NCI-H2171 (cell line): ENCODE measurements at regions not wholly inside any gene's neighbourhood (a gene's known extent, or its start where the extent isn't known, plus 50 kb on each side); places are given as distances from the start of the nearest gene placed in this dataset.

Source experiments
- DNase-seq: peaks from one replicate; lab custom pipeline; 2025; lab: John Stamatoyannopoulos, UW

GRCh38 chr11:122313581-122313980 lies 197.6 kb upstream of the BLID start:
- DNase-seq: no peak

GRCh38 chr11:122311216-122311755 lies 195.3 kb upstream of the BLID start:
- no peak for DNase-seq

GRCh38 chr11:122310766-122311165 lies 194.8 kb upstream of the BLID start:
- DNase-seq: no peak

- no peak for DNase-seq
These were observed 193.4 kb upstream of the BLID start for GRCh38 chr11:122309262-122309925.

GRCh38 chr11:122308226-122308625 lies 192.2 kb upstream of the BLID start:
- DNase-seq: no peak

- DNase-seq: no peak
These were observed 191.5 kb upstream of the BLID start for GRCh38 chr11:122307476-122308035.

- DNase-seq: no peak
These were observed 190.9 kb upstream of the BLID start for GRCh38 chr11:122306831-122307391.

GRCh38 chr11:122305426-122306320 lies 189.7 kb upstream of the BLID start:
- no peak for DNase-seq

GRCh38 chr11:122304973-122305372 lies 189.0 kb upstream of the BLID start:
- DNase-seq: no peak

- DNase-seq: no peak
These were observed 188.3 kb upstream of the BLID start for GRCh38 chr11:122304306-122304705.

GRCh38 chr11:122294041-122294440 lies 178.0 kb upstream of the BLID start:
- DNase-seq: no peak

GRCh38 chr11:122293296-122294023 lies 177.4 kb upstream of the BLID start:
- DNase-seq: no peak

- no peak for DNase-seq
These were observed 171.4 kb upstream of the BLID start for GRCh38 chr11:122287401-122287800.

GRCh38 chr11:122285070-122285988 lies 169.3 kb upstream of the BLID start:
- DNase-seq: no peak

- DNase-seq: no peak
These were observed 164.9 kb upstream of the BLID start for GRCh38 chr11:122280870-122281269.

GRCh38 chr11:122279194-122279593 lies 163.2 kb upstream of the BLID start:
- DNase-seq: no peak

GRCh38 chr11:122277493-122277892 lies 161.5 kb upstream of the BLID start:
- no peak for DNase-seq

GRCh38 chr11:122276221-122276620 lies 160.2 kb upstream of the BLID start:
- DNase-seq: no peak

- DNase-seq: no peak
These were observed 159.5 kb upstream of the BLID start for GRCh38 chr11:122275508-122275907.

GRCh38 chr11:122273476-122274191 lies 157.6 kb upstream of the BLID start:
- DNase-seq: no peak
